Kasumi-1 (cell line): ENCODE measurements at regions not wholly inside any gene's neighbourhood (a gene's known extent, or its start where the extent isn't known, plus 50 kb on each side); places are given as distances from the start of the nearest gene placed in this dataset.
"Not testable (repeated sequence)": the region's sequence is repeated elsewhere in the genome, so short reads cannot be mapped to it uniquely, and the experiment has no call there.

Source experiments
- DNase-seq, 2 experiments: peaks; one replicate each; lab custom pipeline; 2025; lab: John Stamatoyannopoulos, UW

- no peak for DNase-seq
Measured at GRCh38 chrX:55813150-55813549, 95.6 kb downstream of the RRAGB start.

- peak; percentile 8 to 9 for DNase-seq
Measured at GRCh38 chrX:55815546-55815945, 98.0 kb downstream of the RRAGB start.

GRCh38 chrX:55816023-55816422, 98.5 kb downstream of the RRAGB start:
- DNase-seq = peak; percentile 2 to 9

- DNase-seq = no peak
Measured at GRCh38 chrX:55818673-55819375, 101.3 kb downstream of the RRAGB start.

GRCh38 chrX:55839485-55839884, 121.9 kb downstream of the RRAGB start:
- DNase-seq = peak in 1 of 2 experiments; percentile 2

- DNase-seq = no peak
Measured at GRCh38 chrX:55841962-55842752, 124.6 kb downstream of the RRAGB start.

- not testable (repeated sequence) for DNase-seq
Measured at GRCh38 chrX:55866779-55867178, 149.2 kb downstream of the RRAGB start.

- peak; percentile 11 to 49 for DNase-seq
Measured at GRCh38 chrX:55867181-55867651, 149.7 kb downstream of the RRAGB start.

- no peak for DNase-seq
Measured at GRCh38 chrX:55867708-55868107, 150.2 kb downstream of the RRAGB start.

GRCh38 chrX:55874807-55875206, 157.3 kb downstream of the RRAGB start:
- DNase-seq = no peak

GRCh38 chrX:55883541-55883940, 166.0 kb downstream of the RRAGB start:
- not testable (repeated sequence) for DNase-seq

- DNase-seq = peak; percentile 75 to 76
Measured at GRCh38 chrX:55907968-55908607, 190.5 kb downstream of the RRAGB start.

- DNase-seq = peak; percentile 18 to 27
Measured at GRCh38 chrX:55908661-55909212, 191.2 kb downstream of the RRAGB start.

- DNase-seq = no peak
Measured at GRCh38 chrX:55919367-55920221, 202.0 kb downstream of the RRAGB start.

GRCh38 chrX:55924574-55924973, 207.0 kb downstream of the RRAGB start:
- no peak for DNase-seq

- DNase-seq = not testable (repeated sequence)
Measured at GRCh38 chrX:55928529-55928928, 211.0 kb downstream of the RRAGB start.
